ENCODE measurements at regions not wholly inside any gene's neighbourhood (a gene's known extent, or its start where the extent isn't known, plus 50 kb on each side); places are given as distances from the start of the nearest gene placed in this dataset.

DNA sequence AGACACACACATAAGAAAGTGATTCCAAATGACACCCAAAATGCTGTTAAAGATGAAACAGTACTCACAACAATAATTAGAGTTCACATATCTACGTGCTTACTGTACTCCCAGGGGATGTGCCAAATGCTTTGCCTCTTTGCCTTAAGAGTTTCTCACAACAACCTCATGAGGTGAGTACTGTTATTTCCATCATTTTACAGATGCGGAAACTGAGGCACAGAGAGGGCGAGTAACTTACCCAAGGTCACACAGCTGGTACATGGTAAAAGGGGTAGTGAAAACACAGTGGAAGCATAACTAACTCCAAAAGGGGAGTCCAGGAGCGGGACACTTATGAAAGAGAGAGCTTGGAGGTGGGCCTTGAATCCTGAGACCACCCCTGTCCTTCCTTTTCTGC lies 171.8 kb downstream of the ACTL8 start:
- DNase-seq = no peak
- intact Hi-C loops (cut with DNase I) = no loop called here

DNA sequence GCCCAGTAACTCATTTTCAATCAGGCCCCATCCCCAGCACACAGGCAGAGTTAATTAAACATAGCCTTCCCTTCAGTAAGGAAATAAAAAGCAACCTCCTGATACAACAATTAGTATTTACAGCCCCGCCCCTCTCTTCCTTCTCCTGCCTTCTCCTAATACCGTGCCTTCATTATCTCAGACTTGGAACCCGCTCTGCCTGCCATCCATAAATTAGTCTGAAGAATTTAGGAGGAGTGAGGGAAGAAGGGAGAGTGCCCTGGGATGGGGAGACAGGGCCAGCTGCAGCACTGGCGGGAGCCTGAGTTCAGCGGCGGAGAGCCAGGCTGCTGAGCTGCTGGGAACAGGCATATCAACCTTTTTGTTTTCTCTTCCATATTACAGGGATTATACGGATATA lies 172.8 kb downstream of the ACTL8 start:
- peak in 1 of 10 donors; percentile 25 for DNase-seq
- intact Hi-C loops (cut with DNase I) = no loop called here

DNA sequence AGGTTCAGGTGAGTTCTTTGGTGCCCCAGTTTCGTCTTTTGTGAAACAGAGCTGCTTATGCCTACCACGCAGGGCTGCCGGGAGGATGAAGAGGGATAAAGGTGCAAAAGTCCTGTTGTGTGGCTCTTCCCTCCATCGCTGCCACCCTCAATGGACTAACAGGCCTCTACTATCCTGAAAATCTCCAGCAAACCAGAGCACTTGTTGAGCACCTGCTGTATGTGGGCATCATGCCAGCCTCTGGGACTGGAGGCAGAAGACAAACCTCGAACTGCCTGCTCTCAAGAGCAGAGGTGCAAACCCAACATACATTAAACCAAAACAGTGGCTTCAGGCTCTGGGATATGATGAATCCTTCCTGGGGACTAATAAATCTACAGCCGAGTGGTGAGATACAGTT lies 174.1 kb downstream of the ACTL8 start:
- DNase-seq = no peak
- intact Hi-C loops (cut with DNase I) = no loop called here

GRCh38 chr1:17930635-17931034 lies 175.5 kb downstream of the ACTL8 start:
- intact Hi-C loops (cut with DNase I) = no loop called here

DNA sequence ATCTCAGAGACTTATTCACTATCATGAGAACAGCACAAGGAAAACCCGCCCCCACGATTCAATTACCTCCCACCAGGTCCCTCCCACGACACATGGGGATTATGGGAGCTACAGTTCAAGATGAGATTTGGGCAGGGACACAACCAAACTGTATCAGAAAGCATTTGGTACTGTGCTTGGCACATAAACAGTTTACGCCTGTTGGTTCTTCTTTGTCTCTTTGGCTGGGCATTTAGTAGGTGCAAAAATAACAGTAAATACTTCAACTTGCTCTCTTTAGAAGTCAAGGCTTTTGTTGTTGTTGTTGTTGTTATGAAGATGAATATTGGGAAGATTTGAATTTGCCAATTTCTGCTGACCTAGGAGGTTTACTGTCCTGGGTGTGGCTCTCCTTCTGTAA lies 175.4 kb upstream of the IGSF21 start:
- DNase-seq = peak in 1 of 10 donors; percentile 2
- intact Hi-C loops (cut with DNase I) = no loop called here

More at GRCh38 chr1:17930635-17931034, 175.5 kb downstream of the ACTL8 start:
- DNase-seq = no peak

DNA sequence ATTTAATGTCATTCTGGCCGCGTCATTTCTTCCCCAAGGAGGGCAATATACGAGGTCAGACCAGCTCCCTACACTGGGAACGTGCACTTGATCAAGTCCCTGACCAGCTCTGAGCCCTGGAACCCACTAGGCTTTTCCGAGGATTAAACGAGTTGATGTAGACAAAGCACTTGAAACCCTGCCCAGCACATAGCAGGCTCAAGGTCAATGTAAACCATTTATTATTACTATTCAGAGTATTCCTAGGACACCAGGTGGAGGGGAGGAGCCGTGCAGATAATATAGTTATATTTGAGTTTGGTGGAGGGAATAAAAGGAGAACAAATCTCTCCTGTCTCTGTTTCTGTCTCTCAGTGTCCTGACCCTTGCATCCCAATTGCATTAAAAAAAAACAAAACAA lies 174.1 kb upstream of the IGSF21 start:
- intact Hi-C loops (cut with DNase I) = no loop called here
- DNase-seq = peak in 1 of 10 donors; percentile 34

GRCh38 chr1:17933971-17934370 lies 173.6 kb upstream of the IGSF21 start:
- DNase-seq = peak in 1 of 10 donors; percentile 4
- intact Hi-C loops (cut with DNase I) = no loop called here

DNA sequence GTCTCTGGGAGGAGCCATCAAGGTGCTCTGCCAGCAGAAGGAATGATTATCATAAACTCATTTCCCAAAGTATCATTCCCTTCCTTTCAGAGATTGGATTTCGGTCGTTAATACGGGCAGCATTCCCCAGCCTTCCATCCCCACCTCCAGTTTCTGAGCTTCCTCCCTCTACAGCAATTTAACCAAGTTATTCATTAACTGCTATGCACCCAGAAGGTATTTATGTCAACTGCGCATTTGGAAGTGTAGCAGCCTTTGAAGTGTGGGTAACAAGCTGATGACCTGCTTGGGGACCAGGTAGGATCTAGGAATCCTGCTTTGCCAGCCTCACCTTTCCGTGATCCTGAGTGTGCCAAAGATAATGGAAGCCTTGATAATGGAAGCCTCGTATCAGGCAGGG lies 172.4 kb upstream of the IGSF21 start:
- DNase-seq = peak in 1 of 10 donors; percentile 14
- intact Hi-C loops (cut with DNase I) = no loop called here

- intact Hi-C loops (cut with DNase I) = no loop called here
- peak in 2 of 10 donors; percentile 56 to 73 for DNase-seq
Observed at GRCh38 chr1:17941431-17942189, 166.0 kb upstream of the IGSF21 start.

GRCh38 chr1:17943506-17943905 lies 164.1 kb upstream of the IGSF21 start:
- intact Hi-C loops (cut with DNase I) = no loop called here
- DNase-seq = peak in 1 of 10 donors; percentile 22

GRCh38 chr1:17944646-17945045 lies 163.0 kb upstream of the IGSF21 start:
- intact Hi-C loops (cut with DNase I) = no loop called here
- no peak for DNase-seq

- DNase-seq = peak in 1 of 10 donors; percentile 14
- intact Hi-C loops (cut with DNase I) = no loop called here
Observed at GRCh38 chr1:17946434-17946833, 161.2 kb upstream of the IGSF21 start.

- peak in 2 of 10 donors; percentile 20 to 30 for DNase-seq
- intact Hi-C loops (cut with DNase I) = no loop called here
Observed at GRCh38 chr1:17948594-17948993, 159.0 kb upstream of the IGSF21 start.

GRCh38 chr1:17949511-17949910 lies 158.1 kb upstream of the IGSF21 start:
- intact Hi-C loops (cut with DNase I) = no loop called here

GRCh38 chr1:17950728-17951127 lies 156.9 kb upstream of the IGSF21 start:
- intact Hi-C loops (cut with DNase I) = no loop called here
- DNase-seq = peak in 2 of 10 donors; percentile 54 to 79

More at GRCh38 chr1:17949511-17949910, 158.1 kb upstream of the IGSF21 start:
- DNase-seq = peak in 2 of 10 donors; percentile 8 to 55

- intact Hi-C loops (cut with DNase I) = no loop called here
- DNase-seq = peak in 2 of 10 donors; percentile 55 to 75
Observed at GRCh38 chr1:17952506-17952905, 155.1 kb upstream of the IGSF21 start.

GRCh38 chr1:17953921-17954320 lies 153.7 kb upstream of the IGSF21 start:
- intact Hi-C loops (cut with DNase I) = no loop called here
- DNase-seq = peak in 1 of 10 donors; percentile 39

GRCh38 chr1:17955302-17956285 lies 152.0 kb upstream of the IGSF21 start:
- intact Hi-C loops (cut with DNase I) = no loop called here
- peak in 5 of 10 donors; percentile 18 to 86 (median 72) for DNase-seq

- intact Hi-C loops (cut with DNase I) = no loop called here
- DNase-seq = peak in 1 of 10 donors; percentile 35
Observed at GRCh38 chr1:17957588-17958267, 149.9 kb upstream of the IGSF21 start.

- DNase-seq = peak in 1 of 10 donors; percentile 2
- intact Hi-C loops (cut with DNase I) = no loop called here
Observed at GRCh38 chr1:17958704-17959103, 148.9 kb upstream of the IGSF21 start.

Data from posterior cingulate gyrus (tissue), 11 donors.